ENCODE measurements at regions not wholly inside any gene's neighbourhood (a gene's known extent, or its start where the extent isn't known, plus 50 kb on each side); places are given as distances from the start of the nearest gene placed in this dataset.
A peak's percentile ranks its signal among the peaks of the same experiment; 100 is the strongest.
"Not testable (repeated sequence)": the region's sequence is repeated elsewhere in the genome, so short reads cannot be mapped to it uniquely, and the experiment has no call there.

- Histone ChIP-seq H3K9me3 (ENCODE audit: control insufficient read depth in 2 of 3, insufficient read depth in 1 of 3, low read length in 3 of 3) (peaks cover 2 to 6% (median 3%) of the 10 kb centered on the region in 3 donors), H3K27me3 (ENCODE audit: control insufficient read depth, insufficient read depth, low read length) (no peaks in the 10 kb centered on the region), H3K36me3 (ENCODE audit: control insufficient read depth in 2 of 3, insufficient read depth in 3 of 3, low read length in 3 of 3) (no peaks in the 10 kb centered on the region), H3K4me3 (ENCODE audit: low read length in 3 of 3) (no peak overlapping the region), H3K9ac (ENCODE audit: low read length in 3 of 3) (no peak overlapping the region), H3K4me1 (ENCODE audit: control insufficient read depth in 2 of 3, insufficient read depth in 2 of 3, low read depth in 1 of 3, low read length in 3 of 3) (no peaks in the 10 kb centered on the region), H3K27ac (ENCODE audit: low read depth in 2 of 2, low read length in 2 of 2) (no peak overlapping the region)
- DNase-seq (peak in 1 of 5 donors; percentile 82), FAIRE-seq (no peak)
- TF ChIP-seq, protein P1, sequence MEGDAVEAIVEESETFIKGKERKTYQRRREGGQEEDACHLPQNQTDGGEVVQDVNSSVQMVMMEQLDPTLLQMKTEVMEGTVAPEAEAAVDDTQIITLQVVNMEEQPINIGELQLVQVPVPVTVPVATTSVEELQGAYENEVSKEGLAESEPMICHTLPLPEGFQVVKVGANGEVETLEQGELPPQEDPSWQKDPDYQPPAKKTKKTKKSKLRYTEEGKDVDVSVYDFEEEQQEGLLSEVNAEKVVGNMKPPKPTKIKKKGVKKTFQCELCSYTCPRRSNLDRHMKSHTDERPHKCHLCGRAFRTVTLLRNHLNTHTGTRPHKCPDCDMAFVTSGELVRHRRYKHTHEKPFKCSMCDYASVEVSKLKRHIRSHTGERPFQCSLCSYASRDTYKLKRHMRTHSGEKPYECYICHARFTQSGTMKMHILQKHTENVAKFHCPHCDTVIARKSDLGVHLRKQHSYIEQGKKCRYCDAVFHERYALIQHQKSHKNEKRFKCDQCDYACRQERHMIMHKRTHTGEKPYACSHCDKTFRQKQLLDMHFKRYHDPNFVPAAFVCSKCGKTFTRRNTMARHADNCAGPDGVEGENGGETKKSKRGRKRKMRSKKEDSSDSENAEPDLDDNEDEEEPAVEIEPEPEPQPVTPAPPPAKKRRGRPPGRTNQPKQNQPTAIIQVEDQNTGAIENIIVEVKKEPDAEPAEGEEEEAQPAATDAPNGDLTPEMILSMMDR (IDR thresholded peaks at IDR 0.05; ENCODE audit: borderline replicate concordance, extremely low read depth, insufficient read depth), result no peak
- intact Hi-C loops (cut with DNase I), result no loop called here
Observed at GRCh38 chr21:9767592-9768375, 753.6 kb upstream of the TPTE start.

- H3K9ac ChIP-seq (ENCODE audit: low read length in 3 of 3); FAIRE-seq; intact Hi-C loops (cut with DNase I); H3K9me3 ChIP-seq (ENCODE audit: control insufficient read depth in 2 of 3, insufficient read depth in 1 of 3, low read length in 3 of 3); H3K27me3 ChIP-seq (ENCODE audit: control insufficient read depth, insufficient read depth, low read length); DNase-seq; H3K27ac ChIP-seq (ENCODE audit: low read depth in 2 of 2, low read length in 2 of 2); H3K4me3 ChIP-seq (ENCODE audit: low read length in 3 of 3); H3K36me3 ChIP-seq (ENCODE audit: control insufficient read depth in 2 of 3, insufficient read depth in 3 of 3, low read length in 3 of 3); H3K4me1 ChIP-seq (ENCODE audit: control insufficient read depth in 2 of 3, insufficient read depth in 2 of 3, low read depth in 1 of 3, low read length in 3 of 3): not testable (repeated sequence)
Observed at GRCh38 chr21:9768376-9769130, 752.8 kb upstream of the TPTE start.

GRCh38 chr21:9769131-9769498 is 752.3 kb upstream of the TPTE start:
- H3K27me3 ChIP-seq (ENCODE audit: control insufficient read depth, insufficient read depth, low read length); FAIRE-seq; H3K9ac ChIP-seq (ENCODE audit: low read length in 3 of 3); H3K4me1 ChIP-seq (ENCODE audit: control insufficient read depth in 2 of 3, insufficient read depth in 2 of 3, low read depth in 1 of 3, low read length in 3 of 3); H3K9me3 ChIP-seq (ENCODE audit: control insufficient read depth in 2 of 3, insufficient read depth in 1 of 3, low read length in 3 of 3); DNase-seq; H3K27ac ChIP-seq (ENCODE audit: low read depth in 2 of 2, low read length in 2 of 2); H3K4me3 ChIP-seq (ENCODE audit: low read length in 3 of 3); H3K36me3 ChIP-seq (ENCODE audit: control insufficient read depth in 2 of 3, insufficient read depth in 3 of 3, low read length in 3 of 3); intact Hi-C loops (cut with DNase I): not testable (repeated sequence)

DNA sequence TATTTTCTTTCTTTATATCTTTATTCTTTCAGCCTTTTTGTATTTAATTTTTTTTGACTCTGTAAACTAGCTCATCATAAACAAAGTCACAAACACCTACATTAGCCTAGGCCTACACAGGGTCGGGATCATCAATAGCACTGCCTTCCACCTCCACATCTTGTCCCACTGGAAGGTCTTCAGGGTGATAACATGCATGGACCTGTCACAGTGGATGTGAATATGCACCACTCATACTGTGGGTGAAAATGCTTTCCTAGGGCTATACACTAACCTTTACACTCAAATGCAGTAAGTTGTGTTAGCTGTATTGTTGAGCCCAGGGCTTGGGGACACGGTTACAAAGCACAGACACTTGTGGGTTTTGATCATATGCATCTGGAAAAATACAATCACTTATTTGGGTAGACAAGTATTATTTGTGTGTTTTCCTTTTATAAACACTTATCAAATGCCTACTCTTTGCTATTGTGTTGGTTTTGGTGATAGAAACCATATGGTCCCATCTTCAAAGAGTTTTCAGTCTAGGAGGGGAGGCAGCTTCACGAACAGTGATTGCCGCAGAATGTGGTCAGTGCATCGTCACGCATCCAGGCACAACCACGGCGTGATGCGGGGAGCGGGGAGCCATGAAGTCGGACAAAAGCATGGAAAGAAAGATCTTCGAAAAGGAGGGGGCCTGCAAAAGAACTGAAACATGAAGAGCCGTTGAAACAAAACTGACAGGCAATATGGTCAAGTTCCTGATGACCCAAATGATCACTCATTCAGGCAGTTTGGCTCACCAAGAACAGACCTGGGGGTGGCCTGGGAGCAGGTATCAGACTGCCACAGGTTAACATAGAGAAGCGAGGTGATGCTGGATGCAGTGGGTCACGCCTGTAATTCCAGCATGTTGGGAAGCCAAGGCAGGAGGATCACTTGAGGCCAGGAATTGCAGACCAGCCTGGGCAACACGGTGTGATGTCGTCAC is 751.4 kb upstream of the TPTE start:
- H3K27ac ChIP-seq (ENCODE audit: low read depth in 2 of 2, low read length in 2 of 2); H3K9ac ChIP-seq (ENCODE audit: low read length in 3 of 3); FAIRE-seq; H3K27me3 ChIP-seq (ENCODE audit: control insufficient read depth, insufficient read depth, low read length); intact Hi-C loops (cut with DNase I); H3K9me3 ChIP-seq (ENCODE audit: control insufficient read depth in 2 of 3, insufficient read depth in 1 of 3, low read length in 3 of 3); H3K4me3 ChIP-seq (ENCODE audit: low read length in 3 of 3); H3K4me1 ChIP-seq (ENCODE audit: control insufficient read depth in 2 of 3, insufficient read depth in 2 of 3, low read depth in 1 of 3, low read length in 3 of 3); H3K36me3 ChIP-seq (ENCODE audit: control insufficient read depth in 2 of 3, insufficient read depth in 3 of 3, low read length in 3 of 3); DNase-seq: not testable (repeated sequence)

- H3K27me3 ChIP-seq (ENCODE audit: control insufficient read depth, insufficient read depth, low read length); H3K4me1 ChIP-seq (ENCODE audit: control insufficient read depth in 2 of 3, insufficient read depth in 2 of 3, low read depth in 1 of 3, low read length in 3 of 3); H3K4me3 ChIP-seq (ENCODE audit: low read length in 3 of 3); H3K27ac ChIP-seq (ENCODE audit: low read depth in 2 of 2, low read length in 2 of 2); H3K36me3 ChIP-seq (ENCODE audit: control insufficient read depth in 2 of 3, insufficient read depth in 3 of 3, low read length in 3 of 3); intact Hi-C loops (cut with DNase I); H3K9ac ChIP-seq (ENCODE audit: low read length in 3 of 3); H3K9me3 ChIP-seq (ENCODE audit: control insufficient read depth in 2 of 3, insufficient read depth in 1 of 3, low read length in 3 of 3); FAIRE-seq; DNase-seq: not testable (repeated sequence)
Observed at GRCh38 chr21:9771466-9772347, 749.7 kb upstream of the TPTE start.
